Stimulated activated naive B cell treated with anti-CD40 and anti-IgM and Interleukin-4, amounts not matched to agents 10 μg/mL and 1 μg/mL and 100 μg/mL, for 72 hours (primary cell): ENCODE measurements at regions not wholly inside any gene's neighbourhood (a gene's known extent, or its start where the extent isn't known, plus 50 kb on each side); places are given as distances from the start of the nearest gene placed in this dataset.

Experiments used
- ATAC-seq, 2 donors: fragments of 150-1000 bp; cut with Tn5 transposase; replicated peaks; 2 replicates each; pipeline ENCODE4 v1.10.0; 2021; ENCODE audit warnings: moderate library complexity in 1 of 2
- DNase-seq: peaks from one replicate; pipeline ENCODE4 v3.0.0; 2021
- H3K27ac Mint-ChIP-seq: one replicate; pipeline ENCODE4 v1.8.0; 2022; ENCODE audit warnings: mild to moderate bottlenecking, mixed read lengths
- H3K27me3 Mint-ChIP-seq, 2 donors: one replicate each; pipeline ENCODE4 v1.8.0; 2022; ENCODE audit warnings: mixed read lengths in 2 of 2
- H3K36me3 Mint-ChIP-seq, 2 donors: one replicate each; pipeline ENCODE4 v1.8.0; 2022; ENCODE audit warnings: mixed read lengths in 2 of 2, mild to moderate bottlenecking in 1 of 2
- H3K4me1 Mint-ChIP-seq, 2 donors: one replicate each; pipeline ENCODE4 v1.8.0; 2022; ENCODE audit warnings: mixed read lengths in 2 of 2, mild to moderate bottlenecking in 1 of 2
- H3K4me3 Mint-ChIP-seq, 2 donors: one replicate each; pipeline ENCODE4 v1.8.0; 2022; ENCODE audit warnings: mild to moderate bottlenecking in 2 of 2, mixed read lengths in 2 of 2, moderate library complexity in 1 of 2
- H3K9me3 Mint-ChIP-seq, 2 donors: one replicate each; pipeline ENCODE4 v1.8.0; 2022; ENCODE audit warnings: mixed read lengths in 2 of 2, mild to moderate bottlenecking in 1 of 2

DNA sequence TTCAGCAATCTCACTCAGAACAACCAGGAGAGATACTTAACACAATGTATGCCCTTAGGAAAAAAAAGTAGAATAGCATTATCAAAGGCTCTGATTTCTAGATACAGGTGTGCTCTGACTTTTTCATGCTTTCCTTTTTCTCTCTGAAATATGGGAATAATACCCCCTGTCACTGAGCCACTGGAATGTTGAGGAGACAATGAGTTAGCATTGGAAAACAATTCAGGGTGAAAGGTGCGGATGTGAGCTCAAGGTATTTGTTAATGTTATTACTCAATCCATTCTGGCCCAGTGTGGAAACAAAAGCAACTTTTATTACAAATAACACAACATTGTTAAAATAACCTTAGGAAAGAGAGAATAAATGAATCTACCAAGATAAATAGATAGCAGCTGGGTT, 228.0 kb downstream of the IKZF2 start:
- H3K27me3 Mint-ChIP-seq, result no peaks in the 10 kb centered on the region
- DNase-seq (no peak), ATAC-seq (no peak)
- H3K9me3 Mint-ChIP-seq, result peaks cover 0 to 3% of the 10 kb centered on the region in 2 donors
- H3K27ac Mint-ChIP-seq, result no peak overlapping the region
- no peak overlapping the region for H3K4me3 Mint-ChIP-seq
- H3K4me1 Mint-ChIP-seq, result peaks cover 0 to 1% of the 10 kb centered on the region in 2 donors
- peaks cover 0 to 3% of the 10 kb centered on the region in 2 donors for H3K36me3 Mint-ChIP-seq

DNA sequence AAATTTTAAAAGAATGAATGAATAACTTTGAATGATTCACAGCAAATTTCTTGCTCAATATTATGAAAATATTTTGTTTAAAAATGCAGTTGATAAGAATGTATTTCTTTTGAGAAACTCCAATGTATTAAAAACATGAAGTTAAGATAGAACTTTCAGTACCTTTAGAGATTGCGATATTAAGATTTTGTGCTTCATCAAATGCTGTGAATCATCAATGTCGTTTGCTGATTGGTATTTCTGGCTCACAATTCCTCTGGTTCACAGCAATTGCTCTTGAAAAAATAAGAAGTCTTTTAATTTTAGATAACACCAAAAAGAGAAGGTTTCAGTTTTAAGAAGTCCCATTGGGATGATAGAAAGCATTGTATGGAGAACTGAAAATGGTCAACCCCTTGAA, 228.7 kb downstream of the IKZF2 start:
- no peak for ATAC-seq
- H3K4me1 Mint-ChIP-seq, result no peaks in the 10 kb centered on the region
- H3K9me3 Mint-ChIP-seq, result peaks cover 0 to 3% of the 10 kb centered on the region in 2 donors
- no peak overlapping the region for H3K4me3 Mint-ChIP-seq
- H3K27me3 Mint-ChIP-seq, result no peaks in the 10 kb centered on the region
- no peak overlapping the region for H3K27ac Mint-ChIP-seq
- peaks cover 0 to 3% of the 10 kb centered on the region in 2 donors for H3K36me3 Mint-ChIP-seq
- no peak for DNase-seq

DNA sequence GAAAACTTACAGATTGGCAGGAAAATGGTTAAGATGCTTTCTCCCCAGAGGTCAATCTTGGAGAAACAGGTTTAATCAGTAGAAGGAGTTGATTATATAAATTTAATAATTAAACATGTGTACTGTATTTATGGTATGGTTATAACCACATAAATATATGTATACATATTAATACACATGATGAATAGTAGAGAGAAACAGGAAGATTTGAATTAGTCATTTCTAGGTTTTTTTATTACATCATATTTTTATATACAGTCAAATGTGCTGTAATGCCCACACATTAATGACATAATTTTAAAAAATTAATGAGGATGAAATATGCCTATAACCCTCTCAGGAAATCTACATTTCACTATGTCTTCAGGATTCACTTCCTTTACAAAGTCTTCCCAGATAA, 229.7 kb downstream of the IKZF2 start:
- H3K4me1 Mint-ChIP-seq, result no peaks in the 10 kb centered on the region
- H3K27me3 Mint-ChIP-seq, result no peaks in the 10 kb centered on the region
- peaks cover 0 to 3% of the 10 kb centered on the region in 2 donors for H3K9me3 Mint-ChIP-seq
- DNase-seq (no peak), ATAC-seq (no peak)
- peaks cover 0 to 1% of the 10 kb centered on the region in 2 donors for H3K36me3 Mint-ChIP-seq
- no peak overlapping the region for H3K4me3 Mint-ChIP-seq
- no peak overlapping the region for H3K27ac Mint-ChIP-seq

DNA sequence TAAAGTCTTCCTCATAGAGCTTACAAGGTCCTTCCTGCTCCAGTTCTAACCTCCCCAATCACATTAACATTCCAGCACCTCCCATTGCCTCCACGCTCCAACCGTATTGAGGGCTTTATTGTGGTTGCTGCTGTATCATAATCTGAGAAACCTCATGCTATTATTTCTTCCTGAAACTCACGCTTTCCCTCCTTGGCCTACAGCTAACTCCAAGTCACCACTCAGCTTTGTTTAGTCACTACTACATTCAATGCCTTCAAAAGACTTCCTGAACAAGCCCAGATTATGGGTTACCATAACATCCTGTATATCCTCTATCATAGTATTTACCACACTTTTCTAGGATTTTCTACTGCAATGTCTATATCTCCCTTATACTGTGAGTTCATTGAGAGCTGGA, 230.4 kb downstream of the IKZF2 start:
- Mint-ChIP-seq H3K9me3 (peaks cover 0 to 3% of the 10 kb centered on the region in 2 donors), H3K27me3 (no peaks in the 10 kb centered on the region), H3K4me1 (peaks cover 0 to 4% of the 10 kb centered on the region in 2 donors), H3K27ac (no peak overlapping the region), H3K4me3 (no peak overlapping the region), H3K36me3 (peaks cover 0 to 1% of the 10 kb centered on the region in 2 donors)
- ATAC-seq (no peak), DNase-seq (no peak)

DNA sequence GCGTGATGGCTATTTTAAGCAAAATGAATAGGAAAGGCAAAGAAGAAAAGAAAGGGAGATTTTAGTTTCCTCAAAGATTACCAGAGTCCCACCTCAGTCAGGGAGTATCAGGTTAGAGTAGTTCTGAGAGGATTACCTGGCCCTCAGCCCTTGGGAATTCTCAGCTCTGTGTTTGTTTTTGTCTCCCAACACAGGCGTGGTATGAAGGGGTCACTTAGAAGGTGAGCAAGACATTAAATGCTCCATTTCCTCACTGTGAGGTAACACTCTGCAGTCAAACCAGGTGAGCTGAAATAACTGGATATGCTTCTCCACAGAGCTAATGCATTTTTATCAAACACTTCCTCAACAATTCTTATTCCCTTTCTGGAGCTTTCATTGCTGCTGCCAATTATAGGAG, 232.2 kb downstream of the IKZF2 start:
- no peaks in the 10 kb centered on the region for H3K36me3 Mint-ChIP-seq
- ATAC-seq (no peak), DNase-seq (no peak)
- no peak overlapping the region for H3K4me3 Mint-ChIP-seq
- H3K4me1 Mint-ChIP-seq, result peaks cover 12 to 14% of the 10 kb centered on the region in 2 donors
- H3K27me3 Mint-ChIP-seq, result no peaks in the 10 kb centered on the region
- no peak overlapping the region for H3K27ac Mint-ChIP-seq
- no peaks in the 10 kb centered on the region for H3K9me3 Mint-ChIP-seq

DNA sequence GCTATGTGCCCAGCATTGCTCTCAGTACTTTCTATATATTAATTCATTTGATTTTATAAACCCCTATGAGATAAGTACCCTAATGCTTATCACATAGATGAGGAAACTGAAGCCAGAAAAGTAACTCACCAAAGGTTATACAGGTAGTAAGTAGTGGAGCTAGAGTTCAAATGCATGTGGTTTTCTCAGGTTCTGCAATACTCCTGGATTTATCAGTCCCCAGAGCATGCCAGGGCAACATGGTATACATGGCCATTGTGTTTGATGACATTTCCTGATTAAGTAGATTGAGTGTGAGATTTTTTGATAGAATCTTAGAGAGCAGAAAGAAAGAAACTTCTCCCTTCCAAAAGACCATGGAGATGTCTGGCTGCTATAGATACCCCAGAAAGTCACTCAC, 233.1 kb downstream of the IKZF2 start:
- Mint-ChIP-seq H3K27me3 (no peaks in the 10 kb centered on the region), H3K27ac (no peak overlapping the region), H3K4me1 (peaks cover 12 to 22% of the 10 kb centered on the region in 2 donors), H3K9me3 (no peaks in the 10 kb centered on the region), H3K4me3 (no peak overlapping the region), H3K36me3 (no peaks in the 10 kb centered on the region)
- ATAC-seq (no peak), DNase-seq (no peak)

DNA sequence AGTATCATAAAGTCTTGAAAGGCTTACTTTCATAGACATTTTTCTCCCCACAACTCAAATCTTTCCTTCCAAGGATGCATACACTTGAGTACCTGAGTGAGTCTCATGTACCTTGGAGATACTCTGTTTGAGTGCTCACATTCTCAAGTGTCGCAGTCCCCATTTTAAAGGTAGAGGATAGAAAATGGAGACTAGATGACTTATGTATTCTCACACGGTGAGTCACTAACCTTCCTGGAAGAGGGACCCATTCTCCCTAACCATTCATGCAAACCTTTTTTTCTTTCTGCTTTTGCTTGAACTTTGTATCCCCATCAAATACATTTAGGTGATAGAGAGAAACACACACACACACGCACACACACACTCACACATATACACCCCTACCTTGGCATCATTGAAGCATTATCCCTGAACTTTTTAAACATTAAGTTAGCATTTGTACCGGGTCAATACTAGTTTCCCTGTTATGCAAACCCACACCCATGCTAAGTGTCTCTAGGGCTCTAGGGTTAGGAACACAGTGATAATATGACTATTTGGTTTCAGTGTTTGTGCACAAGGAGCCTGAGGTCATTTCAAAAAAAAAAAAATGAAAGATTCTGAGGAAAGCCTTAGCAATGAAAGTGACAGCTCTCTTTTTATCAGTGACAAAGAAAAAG, 236.2 kb downstream of the IKZF2 start:
- ATAC-seq (peak; percentile 91 to 93), DNase-seq (no peak)
- Mint-ChIP-seq H3K27me3 (no peaks in the 10 kb centered on the region), H3K36me3 (no peaks in the 10 kb centered on the region), H3K27ac (peak overlapping the region; percentile 42), H3K4me3 (peak overlapping the region; percentile 10 to 17), H3K9me3 (no peaks in the 10 kb centered on the region), H3K4me1 (peaks cover 12 to 22% of the 10 kb centered on the region in 2 donors)

DNA sequence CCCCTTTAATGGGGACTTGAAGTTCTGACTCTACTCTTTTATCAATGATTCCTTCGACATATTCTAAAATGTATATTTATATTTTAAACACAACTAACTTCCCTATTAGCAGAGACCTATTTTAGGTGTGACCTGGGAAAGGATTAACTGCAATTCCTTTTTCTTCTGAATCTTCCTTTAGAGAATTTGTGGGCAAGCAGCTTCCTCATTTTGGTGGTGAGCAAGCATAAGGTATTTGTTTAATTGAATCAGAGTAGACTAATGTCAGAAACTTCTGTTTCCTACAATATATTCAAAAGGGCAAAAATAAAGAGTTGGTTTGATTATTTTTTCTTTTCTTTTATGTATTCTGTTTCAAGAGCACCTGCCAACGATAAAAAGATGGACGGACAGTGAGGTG, 237.0 kb downstream of the IKZF2 start:
- Mint-ChIP-seq H3K27ac (no peak overlapping the region), H3K4me1 (peaks cover 12 to 22% of the 10 kb centered on the region in 2 donors), H3K4me3 (peak overlapping the region in 1 of 2 donors; percentile 7), H3K27me3 (no peaks in the 10 kb centered on the region), H3K9me3 (peaks cover 0 to 2% of the 10 kb centered on the region in 2 donors), H3K36me3 (peaks cover 2 to 3% of the 10 kb centered on the region in 2 donors)
- peak; percentile 32 to 41 for ATAC-seq
- DNase-seq, result no peak

DNA sequence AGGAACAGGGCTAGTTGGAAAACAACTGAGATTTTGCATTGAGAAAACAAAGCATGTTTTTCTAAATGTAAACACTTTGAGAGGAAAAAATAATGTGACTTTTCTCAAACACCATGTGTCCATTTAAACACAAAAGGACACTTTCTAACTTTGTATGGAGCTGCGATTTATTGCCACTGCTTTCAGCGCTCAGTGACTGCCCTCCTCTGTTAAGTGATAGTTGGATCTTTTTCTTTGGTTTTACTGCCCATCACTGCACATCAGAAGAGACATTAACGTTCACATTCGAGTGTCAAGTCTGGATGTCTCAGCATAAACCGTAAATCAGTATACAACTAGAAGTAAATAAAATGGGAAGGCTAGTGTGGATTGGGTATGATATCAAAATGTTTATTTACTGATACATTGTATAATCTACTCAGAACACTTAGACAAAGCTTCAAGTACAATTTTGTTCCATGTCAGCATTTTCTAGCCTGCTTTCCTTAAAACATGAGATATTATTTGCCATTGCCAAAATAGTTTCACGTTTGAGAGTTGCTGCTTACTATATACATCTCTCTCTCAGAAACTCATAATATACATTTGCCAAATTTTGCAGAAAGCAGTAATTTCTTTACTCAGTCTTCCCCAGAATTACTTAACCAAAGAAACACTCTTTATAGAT, 237.6 kb downstream of the IKZF2 start:
- Mint-ChIP-seq H3K36me3 (peaks cover 4 to 5% of the 10 kb centered on the region in 2 donors), H3K4me1 (peaks cover 12 to 22% of the 10 kb centered on the region in 2 donors), H3K27me3 (no peaks in the 10 kb centered on the region), H3K4me3 (no peak overlapping the region), H3K9me3 (peaks cover 0 to 3% of the 10 kb centered on the region in 2 donors), H3K27ac (no peak overlapping the region)
- DNase-seq (no peak), ATAC-seq (no peak)

DNA sequence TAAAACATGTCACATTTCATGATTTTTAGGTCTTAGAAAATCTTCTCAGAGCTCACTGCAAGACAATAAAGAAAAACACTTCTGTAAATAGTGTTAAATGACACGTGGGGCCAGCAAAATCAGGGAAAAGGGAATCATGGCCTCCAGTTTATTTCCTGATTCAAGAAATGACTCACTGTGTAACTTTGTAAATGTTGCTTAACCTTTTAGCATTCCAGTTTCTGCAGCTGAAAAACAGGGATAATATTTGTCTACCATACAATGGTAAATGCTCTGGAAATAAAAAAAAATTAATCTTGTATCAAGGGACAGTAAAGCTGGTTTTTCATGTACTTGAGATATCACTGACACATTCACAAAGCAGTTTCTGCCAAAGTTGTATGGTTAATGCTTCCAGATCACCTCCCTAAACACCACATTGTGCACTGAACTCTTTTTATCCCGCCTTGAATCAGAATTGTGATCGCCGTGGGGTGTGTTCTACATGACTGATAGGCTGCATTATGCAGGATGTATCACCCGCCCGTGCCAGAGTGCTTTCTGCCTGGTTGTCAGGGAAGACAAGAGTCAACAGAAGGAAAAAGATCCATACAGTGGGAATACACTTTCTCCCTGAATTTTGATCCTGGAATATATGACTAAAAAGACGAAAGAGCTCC, 238.8 kb downstream of the IKZF2 start:
- no peak for DNase-seq
- no peak for ATAC-seq
- Mint-ChIP-seq H3K36me3 (peaks cover 4 to 5% of the 10 kb centered on the region in 2 donors), H3K4me1 (peaks cover 12 to 22% of the 10 kb centered on the region in 2 donors), H3K27ac (no peak overlapping the region), H3K4me3 (no peak overlapping the region), H3K9me3 (peaks cover 0 to 3% of the 10 kb centered on the region in 2 donors), H3K27me3 (no peaks in the 10 kb centered on the region)

DNA sequence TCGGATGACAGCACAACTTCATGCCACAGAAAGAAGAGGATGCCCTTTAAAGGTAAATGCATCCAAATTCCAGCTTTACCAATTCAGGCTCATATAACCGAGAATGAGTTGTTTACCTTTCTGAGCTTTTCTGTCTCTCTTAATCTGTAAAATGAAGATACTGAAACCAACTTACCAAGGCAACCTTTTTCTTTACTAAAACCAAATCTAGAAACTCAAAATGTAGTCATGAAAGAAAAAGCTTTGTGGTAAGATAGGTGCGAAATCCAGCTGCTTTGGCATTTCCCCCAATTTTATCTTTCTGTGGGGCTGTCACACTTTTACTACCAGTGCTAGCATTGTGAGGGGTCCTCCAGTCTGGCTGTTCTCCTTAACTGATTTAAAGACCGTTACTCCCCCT, 240.4 kb downstream of the IKZF2 start:
- Mint-ChIP-seq H3K27me3 (no peaks in the 10 kb centered on the region), H3K9me3 (peaks cover 0 to 3% of the 10 kb centered on the region in 2 donors), H3K27ac (peak overlapping the region; percentile 31), H3K4me3 (no peak overlapping the region), H3K36me3 (peaks cover 4 to 5% of the 10 kb centered on the region in 2 donors), H3K4me1 (peaks cover 8 to 24% of the 10 kb centered on the region in 2 donors)
- no peak for DNase-seq
- ATAC-seq, result no peak

DNA sequence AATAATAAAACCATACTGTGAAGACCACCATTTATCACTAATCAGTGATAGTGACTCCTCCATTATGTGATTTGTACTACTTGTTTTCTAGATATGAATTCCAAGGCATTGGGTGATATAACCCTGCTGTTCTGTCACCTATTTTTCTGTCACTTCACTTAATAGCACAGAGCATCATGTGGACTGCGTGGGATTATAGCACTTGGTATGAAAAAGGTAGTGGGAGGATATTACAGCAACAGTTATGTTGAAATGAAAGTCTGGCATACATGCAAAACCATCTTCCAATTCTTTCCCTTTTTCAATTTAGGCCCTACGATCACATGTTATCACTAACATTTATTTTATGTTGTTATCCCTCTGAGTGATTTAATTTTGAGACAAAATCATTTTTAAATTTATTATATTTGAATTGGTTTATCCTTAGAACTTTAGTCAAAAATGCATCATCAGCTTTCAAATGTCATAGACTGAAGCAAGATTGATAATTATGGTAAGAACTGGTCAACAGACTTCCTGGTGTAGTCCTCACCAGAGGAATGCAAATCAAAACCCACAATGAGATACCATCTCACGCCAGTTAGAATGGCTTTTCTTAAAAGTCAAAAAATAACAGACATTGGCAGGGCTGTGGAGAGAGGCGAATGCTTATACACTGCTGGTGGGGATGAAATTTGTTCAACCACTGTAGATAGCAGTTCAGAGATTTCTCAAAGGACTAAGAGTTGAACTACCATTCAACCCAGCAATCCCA, 242.6 kb downstream of the IKZF2 start:
- Mint-ChIP-seq H3K4me3 (no peak overlapping the region), H3K27me3 (no peaks in the 10 kb centered on the region), H3K4me1 (peaks cover 8 to 20% of the 10 kb centered on the region in 2 donors), H3K36me3 (peaks cover 4 to 5% of the 10 kb centered on the region in 2 donors), H3K27ac (no peak overlapping the region), H3K9me3 (peaks cover 0 to 3% of the 10 kb centered on the region in 2 donors)
- DNase-seq (no peak), ATAC-seq (no peak)

DNA sequence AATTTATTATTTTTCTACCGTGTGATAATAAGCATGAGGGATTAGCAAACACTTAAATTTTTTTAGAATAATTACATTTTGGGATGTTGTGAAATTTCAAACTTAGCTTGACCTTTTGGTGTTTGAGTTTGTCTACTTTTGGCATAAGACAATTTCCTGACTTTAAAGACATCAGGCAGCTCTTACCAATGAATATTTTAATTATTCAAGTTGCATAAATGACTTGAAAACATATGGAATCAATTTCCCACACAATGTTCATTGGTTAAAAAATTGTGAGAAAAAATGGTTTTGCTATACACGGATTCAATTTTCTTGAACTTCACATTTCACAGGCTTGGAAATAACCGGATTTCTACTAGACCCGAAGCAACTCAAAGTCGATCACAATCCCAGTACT, 243.4 kb downstream of the IKZF2 start:
- H3K9me3 Mint-ChIP-seq, result peaks cover 0 to 3% of the 10 kb centered on the region in 2 donors
- DNase-seq (no peak), ATAC-seq (no peak)
- H3K4me3 Mint-ChIP-seq, result no peak overlapping the region
- peaks cover 8 to 16% of the 10 kb centered on the region in 2 donors for H3K4me1 Mint-ChIP-seq
- peaks cover 4 to 5% of the 10 kb centered on the region in 2 donors for H3K36me3 Mint-ChIP-seq
- H3K27me3 Mint-ChIP-seq, result no peaks in the 10 kb centered on the region
- no peak overlapping the region for H3K27ac Mint-ChIP-seq

DNA sequence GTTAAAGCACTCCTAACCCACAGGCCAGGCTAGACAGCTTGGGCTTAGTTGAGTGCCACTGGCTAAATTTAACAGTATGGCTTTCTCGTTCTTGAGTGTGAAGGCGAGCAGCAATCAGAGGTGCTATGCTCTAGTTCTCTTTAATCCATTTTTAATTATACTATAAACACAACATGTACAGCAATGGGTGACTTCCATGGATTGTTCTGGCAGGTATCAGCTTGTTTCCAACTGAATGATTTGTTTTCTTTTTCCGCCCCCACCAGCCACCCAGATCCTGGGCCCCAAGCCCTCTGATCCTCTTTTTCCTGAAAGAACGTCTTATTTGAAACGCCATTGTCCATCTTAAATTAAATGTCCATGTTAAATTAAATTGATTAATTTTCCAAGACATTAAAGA, 244.8 kb downstream of the IKZF2 start:
- Mint-ChIP-seq H3K36me3 (peaks cover 4 to 5% of the 10 kb centered on the region in 2 donors), H3K4me3 (no peak overlapping the region), H3K27me3 (no peaks in the 10 kb centered on the region), H3K27ac (no peak overlapping the region), H3K9me3 (peaks cover 0 to 3% of the 10 kb centered on the region in 2 donors), H3K4me1 (peaks cover 8 to 16% of the 10 kb centered on the region in 2 donors)
- DNase-seq, result no peak
- no peak for ATAC-seq
